GM12865 (cell line): ENCODE measurements at regions not wholly inside any gene's neighbourhood (a gene's known extent, or its start where the extent isn't known, plus 50 kb on each side); places are given as distances from the start of the nearest gene placed in this dataset.

Experiments
- DNase-seq: peaks from one replicate; pipeline ENCODE4 v3.0.0; 2010; ENCODE audit warnings: low read depth
- H3K4me3 ChIP-seq: 2 replicates; pipeline ENCODE4 v1.5.1; 2011; ENCODE audit warnings: mild to moderate bottlenecking, low read depth, low read length, control low read depth
- TF ChIP-seq, protein P1 (sequence below): IDR thresholded peaks from 2 replicates; pipeline ENCODE4 v1.5.1; 2011; ENCODE audit warnings: low read length, control low read depth, low read depth, inconsistent platforms; ENCODE audit not compliant: insufficient read depth; ENCODE audit errors: missing control alignments

DNA sequence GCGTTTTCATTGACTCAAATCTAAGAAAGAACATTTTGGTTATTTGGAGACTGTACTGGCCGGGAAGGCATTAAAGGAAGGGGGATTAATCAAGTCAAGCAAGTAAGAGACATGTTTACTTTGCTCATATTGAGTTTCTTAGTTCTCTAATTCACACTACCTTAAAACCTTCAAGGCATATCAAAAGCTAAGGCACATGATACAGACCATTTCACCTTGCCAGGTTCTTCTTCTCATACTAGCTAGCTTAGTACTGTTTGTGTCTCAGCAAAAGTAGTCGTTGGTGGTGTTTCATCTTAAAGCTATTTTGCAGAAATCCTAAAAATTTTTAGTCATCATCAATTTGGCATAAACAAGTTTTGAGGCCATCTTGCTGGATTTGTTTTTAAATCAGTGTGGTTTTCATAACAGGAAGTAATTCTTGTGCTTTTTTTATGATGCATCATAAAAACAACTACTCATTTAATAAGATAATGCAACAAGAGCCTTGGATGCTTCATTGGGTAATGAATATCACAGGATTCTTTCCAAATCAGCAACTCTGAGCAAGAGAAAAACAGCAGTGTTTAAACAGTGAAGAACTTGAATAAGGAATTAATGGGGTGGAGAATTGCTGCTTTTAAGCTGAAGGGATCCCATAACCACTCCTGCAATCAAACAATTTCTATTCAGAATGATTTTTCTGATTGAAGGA is 425.3 kb downstream of the EPM2A start:
- TF ChIP-seq, protein P1, sequence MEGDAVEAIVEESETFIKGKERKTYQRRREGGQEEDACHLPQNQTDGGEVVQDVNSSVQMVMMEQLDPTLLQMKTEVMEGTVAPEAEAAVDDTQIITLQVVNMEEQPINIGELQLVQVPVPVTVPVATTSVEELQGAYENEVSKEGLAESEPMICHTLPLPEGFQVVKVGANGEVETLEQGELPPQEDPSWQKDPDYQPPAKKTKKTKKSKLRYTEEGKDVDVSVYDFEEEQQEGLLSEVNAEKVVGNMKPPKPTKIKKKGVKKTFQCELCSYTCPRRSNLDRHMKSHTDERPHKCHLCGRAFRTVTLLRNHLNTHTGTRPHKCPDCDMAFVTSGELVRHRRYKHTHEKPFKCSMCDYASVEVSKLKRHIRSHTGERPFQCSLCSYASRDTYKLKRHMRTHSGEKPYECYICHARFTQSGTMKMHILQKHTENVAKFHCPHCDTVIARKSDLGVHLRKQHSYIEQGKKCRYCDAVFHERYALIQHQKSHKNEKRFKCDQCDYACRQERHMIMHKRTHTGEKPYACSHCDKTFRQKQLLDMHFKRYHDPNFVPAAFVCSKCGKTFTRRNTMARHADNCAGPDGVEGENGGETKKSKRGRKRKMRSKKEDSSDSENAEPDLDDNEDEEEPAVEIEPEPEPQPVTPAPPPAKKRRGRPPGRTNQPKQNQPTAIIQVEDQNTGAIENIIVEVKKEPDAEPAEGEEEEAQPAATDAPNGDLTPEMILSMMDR = no peak
- no peak overlapping the region for H3K4me3 ChIP-seq
- DNase-seq = no peak

DNA sequence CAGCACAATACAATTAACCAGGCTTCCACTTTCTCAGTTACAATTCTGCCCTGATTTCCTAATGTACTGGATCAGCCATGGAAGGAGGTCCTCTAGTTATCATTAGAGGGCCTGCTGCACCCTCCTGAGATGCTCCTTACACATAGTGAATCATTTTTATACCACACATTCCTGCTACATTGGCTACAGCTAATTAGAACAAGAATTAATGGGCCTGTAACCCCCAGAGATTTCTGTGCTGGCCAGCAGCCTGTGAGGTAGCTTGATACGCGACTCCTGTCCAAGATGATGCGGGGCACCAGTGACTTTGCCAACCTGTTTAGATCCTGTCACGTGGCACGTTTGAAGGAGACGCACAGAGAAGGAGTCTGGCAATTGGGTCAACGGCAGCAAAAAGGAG is 422.8 kb downstream of the EPM2A start:
- TF ChIP-seq, protein P1 = no peak
- no peak overlapping the region for H3K4me3 ChIP-seq
- DNase-seq = no peak

DNA sequence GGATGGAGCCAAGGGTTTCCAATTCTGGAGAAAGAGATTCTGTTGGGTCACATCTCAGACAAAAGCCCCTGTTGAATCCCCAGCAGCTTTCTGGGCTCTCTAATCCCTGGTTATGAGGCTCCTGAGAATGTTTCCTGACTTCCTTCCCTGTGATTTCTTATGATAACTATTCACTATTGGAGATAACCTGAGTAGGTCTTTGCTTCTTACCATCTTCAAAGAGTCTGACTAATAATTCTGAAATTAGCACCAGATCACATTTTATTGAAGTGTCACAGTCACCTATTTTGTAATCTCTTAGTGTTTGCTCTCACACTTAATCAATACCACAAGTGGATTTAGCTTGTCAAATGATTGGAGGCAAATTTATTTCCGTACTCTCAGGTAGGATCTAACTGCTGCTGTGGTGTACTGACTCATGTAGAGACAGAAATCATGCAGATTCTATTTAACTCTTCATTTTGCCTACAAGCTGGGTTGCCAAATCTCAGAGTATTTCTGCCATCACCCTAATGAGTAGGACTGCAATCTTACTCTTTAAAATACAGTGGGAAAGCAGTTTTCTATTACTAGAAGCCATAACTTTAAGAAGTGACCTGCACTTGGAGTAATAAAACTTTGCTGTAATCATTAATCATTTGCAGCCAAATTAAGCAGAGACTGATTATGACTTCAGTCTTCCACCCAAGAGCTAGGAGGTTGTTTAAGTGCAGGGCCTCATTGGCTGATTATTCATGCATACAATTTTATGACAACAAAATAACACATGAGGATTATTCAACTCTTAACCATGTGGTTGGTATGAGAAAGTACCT is 422.1 kb downstream of the EPM2A start:
- H3K4me3 ChIP-seq = no peak overlapping the region
- no peak for DNase-seq
- TF ChIP-seq, protein P1 = no peak

DNA sequence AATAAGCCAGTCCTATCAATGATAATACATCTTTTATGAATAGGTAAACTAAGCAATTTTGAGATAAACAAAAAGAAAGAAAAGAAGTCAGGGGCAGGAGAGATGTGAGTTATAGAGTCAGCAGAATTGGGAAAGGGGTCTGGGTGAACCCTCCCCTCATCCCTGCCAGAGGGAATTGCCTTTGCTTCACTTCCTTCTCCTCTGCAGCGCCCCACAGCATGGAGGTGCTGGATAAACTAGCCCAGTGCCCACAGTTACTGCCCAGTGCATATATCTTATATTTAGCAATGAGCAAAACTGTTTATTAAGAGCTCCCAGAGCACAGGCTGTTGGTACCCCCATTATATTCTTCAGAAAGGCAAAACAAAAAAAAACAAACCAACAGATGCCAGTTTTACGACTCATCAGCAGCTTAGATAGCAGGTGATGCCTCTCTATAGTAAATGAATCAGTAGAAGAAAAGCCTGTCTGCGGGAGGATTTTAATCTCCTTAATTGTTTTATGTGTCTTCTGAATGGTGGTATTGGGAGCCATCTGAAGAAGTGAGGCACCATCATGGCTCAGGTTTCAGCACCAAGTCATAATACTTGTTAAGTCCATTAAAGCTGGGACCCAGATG is 419.2 kb downstream of the EPM2A start:
- TF ChIP-seq, protein P1 = no peak
- no peak for DNase-seq
- no peak overlapping the region for H3K4me3 ChIP-seq

DNA sequence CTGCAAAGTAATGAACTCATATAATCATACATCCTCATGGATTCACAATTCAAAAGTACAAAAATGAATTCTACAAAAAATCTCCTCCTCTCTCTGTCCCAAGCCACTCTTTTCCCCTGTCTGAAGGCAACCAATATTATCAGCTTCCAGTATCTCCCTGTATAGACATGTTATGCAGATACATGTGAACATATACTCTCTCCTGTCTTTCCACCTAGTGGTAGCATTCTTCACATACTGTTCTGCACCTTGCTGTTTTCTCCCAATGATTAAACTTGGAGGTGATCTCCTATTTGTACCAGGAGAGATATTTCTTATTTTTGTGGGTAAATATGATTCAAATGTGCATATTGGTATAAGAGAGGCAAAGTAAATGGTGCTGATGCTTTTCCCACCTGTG is 416.4 kb downstream of the EPM2A start:
- no peak for DNase-seq
- no peak overlapping the region for H3K4me3 ChIP-seq
- TF ChIP-seq, protein P1 = no peak

DNA sequence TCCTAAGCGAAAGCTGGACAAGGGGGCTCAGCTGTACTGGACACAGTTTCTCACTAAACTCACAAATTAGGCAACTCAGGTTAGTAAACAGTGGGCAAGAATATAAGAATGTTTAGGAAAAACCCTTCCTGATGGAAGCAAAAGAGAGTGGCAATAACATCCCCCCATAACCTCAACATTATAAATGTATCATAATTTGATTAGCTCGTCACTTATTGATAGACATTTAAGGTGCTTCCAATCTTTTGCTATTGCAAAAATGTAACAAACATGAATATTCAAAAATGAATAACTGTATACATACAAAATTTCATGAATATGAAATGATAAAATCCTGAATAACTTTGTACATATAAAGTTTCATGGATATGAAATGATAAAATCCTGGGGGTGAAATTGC is 415.7 kb downstream of the EPM2A start:
- DNase-seq = no peak
- TF ChIP-seq, protein P1 = no peak
- no peak overlapping the region for H3K4me3 ChIP-seq

DNA sequence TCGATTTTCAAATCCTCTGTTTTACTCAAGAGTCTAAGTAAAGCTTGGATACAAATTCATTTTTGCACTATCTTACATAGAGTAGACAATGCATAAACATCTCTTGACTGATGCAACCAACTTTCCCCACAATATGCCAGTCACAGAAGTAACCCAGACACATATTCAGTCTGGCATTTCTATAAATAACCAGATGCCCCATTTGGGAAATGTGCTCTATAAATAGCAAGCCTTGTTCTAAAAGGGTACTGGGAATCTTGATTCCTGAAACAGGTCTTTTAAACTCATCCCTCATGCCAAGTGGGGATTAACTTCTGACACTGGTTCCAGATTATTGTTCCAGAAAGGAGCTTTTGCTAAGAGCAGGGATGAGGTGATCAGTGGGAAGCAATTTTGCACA is 411.7 kb downstream of the EPM2A start:
- no peak for DNase-seq
- TF ChIP-seq, protein P1 = no peak
- no peak overlapping the region for H3K4me3 ChIP-seq
